SJSA1 (cell line): ENCODE measurements at regions not wholly inside any gene's neighbourhood (a gene's known extent, or its start where the extent isn't known, plus 50 kb on each side); places are given as distances from the start of the nearest gene placed in this dataset.

Experiments used
- DNase-seq, 2 experiments: peaks; one replicate each; pipeline ENCODE4 v3.0.0-alpha.2; 2015 to 2020; ENCODE audit warnings: low spot score in 2 of 2, low read depth in 1 of 2
- H3K27ac ChIP-seq: fragments of 250-450 bp; sonication (Bioruptor Pico); 2 replicates; pipeline ENCODE4 v1.5.1; 2020; ENCODE audit warnings: mild to moderate bottlenecking, moderate library complexity
- H3K27me3 ChIP-seq: fragments of 250-450 bp; sonication (Bioruptor Pico); replicated peaks from 2 replicates; pipeline ENCODE4 v1.5.1; 2020; ENCODE audit warnings: mild to moderate bottlenecking, moderate library complexity
- H3K36me3 ChIP-seq: fragments of 250-450 bp; sonication (Bioruptor Pico); 2 replicates; pipeline ENCODE4 v1.5.1; 2020; ENCODE audit warnings: mild to moderate bottlenecking
- H3K4me1 ChIP-seq: fragments of 250-450 bp; sonication (Bioruptor Pico); replicated peaks from 2 replicates; pipeline ENCODE4 v1.6.1; 2021; ENCODE audit warnings: mild to moderate bottlenecking
- H3K4me3 ChIP-seq: fragments of 250-450 bp; sonication (Bioruptor Pico); 2 replicates; pipeline ENCODE4 v1.5.1; 2020; ENCODE audit warnings: mild to moderate bottlenecking
- H3K9me3 ChIP-seq: fragments of 250-450 bp; sonication (Bioruptor Pico); replicated peaks from 2 replicates; pipeline ENCODE4 v1.5.1; 2020; ENCODE audit warnings: mild to moderate bottlenecking

GRCh38 chr6:134690048-134690447, 259.9 kb downstream of the ALDH8A1 start:
- Histone ChIP-seq H3K4me3 (no peak overlapping the region), H3K27me3 (no peaks in the 10 kb centered on the region), H3K4me1 (no peaks in the 10 kb centered on the region), H3K36me3 (no peaks in the 10 kb centered on the region), H3K9me3 (no peaks in the 10 kb centered on the region), H3K27ac (no peak overlapping the region)
- no peak for DNase-seq

DNA sequence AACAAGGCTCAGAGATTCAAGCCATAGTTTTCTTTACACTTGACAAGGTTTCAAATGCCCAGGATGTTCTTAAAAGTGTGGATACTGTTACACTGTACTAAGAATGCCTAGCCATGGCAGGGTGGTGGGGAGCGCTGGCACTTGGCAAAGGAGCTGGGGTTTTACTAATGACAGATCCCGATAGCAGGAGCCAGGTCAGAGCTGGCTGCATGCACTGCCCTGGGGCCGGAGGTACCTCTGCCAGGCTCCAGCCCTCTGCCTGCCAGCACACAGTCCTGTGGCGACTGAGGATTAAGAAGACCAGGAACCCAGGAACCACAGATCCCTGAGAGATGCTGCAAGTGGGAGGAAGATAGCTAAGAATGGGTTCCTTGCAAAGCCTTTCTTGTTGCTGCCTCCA, 260.3 kb downstream of the ALDH8A1 start:
- Histone ChIP-seq H3K36me3 (no peaks in the 10 kb centered on the region), H3K27me3 (no peaks in the 10 kb centered on the region), H3K4me1 (no peaks in the 10 kb centered on the region), H3K27ac (no peak overlapping the region), H3K9me3 (no peaks in the 10 kb centered on the region), H3K4me3 (no peak overlapping the region)
- no peak for DNase-seq

DNA sequence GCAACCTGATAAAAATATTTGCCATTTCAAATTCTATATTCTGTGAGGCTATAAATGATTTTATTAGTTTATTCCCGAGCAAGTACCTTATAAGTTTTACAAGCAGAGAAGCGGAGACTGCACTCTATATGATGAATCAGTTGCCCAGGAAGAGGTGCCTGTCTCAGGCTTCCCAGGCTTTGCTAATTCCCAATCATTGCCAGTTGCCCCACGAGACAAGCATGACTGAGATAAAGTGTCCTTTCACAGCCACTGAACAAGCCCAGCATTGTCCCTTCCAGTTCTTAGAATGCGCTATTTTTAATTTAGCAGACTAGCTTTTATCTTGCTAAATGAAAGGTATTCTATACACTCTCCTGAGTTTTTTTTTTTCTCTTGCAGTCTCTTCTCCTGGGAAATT, 260.7 kb downstream of the ALDH8A1 start:
- no peaks in the 10 kb centered on the region for H3K27me3 ChIP-seq
- H3K4me3 ChIP-seq, result no peak overlapping the region
- DNase-seq, result no peak
- H3K9me3 ChIP-seq, result no peaks in the 10 kb centered on the region
- H3K4me1 ChIP-seq, result no peaks in the 10 kb centered on the region
- H3K36me3 ChIP-seq, result no peaks in the 10 kb centered on the region
- no peak overlapping the region for H3K27ac ChIP-seq

DNA sequence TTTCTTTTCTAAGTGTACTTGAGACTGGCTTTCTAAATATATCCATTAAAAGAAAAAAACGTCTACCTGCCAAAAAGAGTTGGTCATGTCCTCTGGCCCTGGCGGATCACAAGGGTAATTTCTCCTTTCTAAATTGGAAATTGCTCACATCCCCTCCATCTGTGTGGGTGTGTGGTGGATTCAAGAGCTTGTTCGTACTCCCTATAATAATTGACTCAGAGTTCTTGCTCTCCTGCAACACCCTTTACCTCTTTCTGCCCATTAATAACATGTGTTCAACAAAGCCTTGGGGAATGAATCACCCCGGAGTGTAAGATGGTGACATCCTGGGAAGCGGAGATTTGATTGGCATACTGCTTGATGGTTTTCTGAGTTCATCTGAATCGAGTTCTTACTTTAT, 263.8 kb downstream of the ALDH8A1 start:
- Histone ChIP-seq H3K27me3 (no peaks in the 10 kb centered on the region), H3K36me3 (no peaks in the 10 kb centered on the region), H3K27ac (no peak overlapping the region), H3K4me3 (no peak overlapping the region), H3K4me1 (no peaks in the 10 kb centered on the region; the same call in 1 of the 2 replicates), H3K9me3 (no peaks in the 10 kb centered on the region)
- DNase-seq, result no peak

GRCh38 chr6:134684423-134684795, 265.5 kb downstream of the ALDH8A1 start:
- H3K4me1 ChIP-seq, result no peaks in the 10 kb centered on the region; the same call in 1 of the 2 replicates
- H3K27me3 ChIP-seq, result no peaks in the 10 kb centered on the region
- no peaks in the 10 kb centered on the region for H3K9me3 ChIP-seq
- no peaks in the 10 kb centered on the region for H3K36me3 ChIP-seq
- H3K27ac ChIP-seq, result no peak overlapping the region
- no peak for DNase-seq
- no peak overlapping the region for H3K4me3 ChIP-seq

GRCh38 chr6:134683783-134684422, 266.0 kb downstream of the ALDH8A1 start:
- H3K9me3 ChIP-seq, result no peaks in the 10 kb centered on the region
- H3K27me3 ChIP-seq, result no peaks in the 10 kb centered on the region
- H3K4me1 ChIP-seq, result no peaks in the 10 kb centered on the region; the same call in 1 of the 2 replicates
- no peak for DNase-seq
- no peak overlapping the region for H3K27ac ChIP-seq
- H3K36me3 ChIP-seq, result no peaks in the 10 kb centered on the region
- no peak overlapping the region for H3K4me3 ChIP-seq

- Histone ChIP-seq H3K27me3 (no peaks in the 10 kb centered on the region), H3K4me1 (no peaks in the 10 kb centered on the region; the same call in 1 of the 2 replicates), H3K9me3 (no peaks in the 10 kb centered on the region)
Measured at GRCh38 chr6:134680433-134680832, 269.5 kb downstream of the ALDH8A1 start.

DNA sequence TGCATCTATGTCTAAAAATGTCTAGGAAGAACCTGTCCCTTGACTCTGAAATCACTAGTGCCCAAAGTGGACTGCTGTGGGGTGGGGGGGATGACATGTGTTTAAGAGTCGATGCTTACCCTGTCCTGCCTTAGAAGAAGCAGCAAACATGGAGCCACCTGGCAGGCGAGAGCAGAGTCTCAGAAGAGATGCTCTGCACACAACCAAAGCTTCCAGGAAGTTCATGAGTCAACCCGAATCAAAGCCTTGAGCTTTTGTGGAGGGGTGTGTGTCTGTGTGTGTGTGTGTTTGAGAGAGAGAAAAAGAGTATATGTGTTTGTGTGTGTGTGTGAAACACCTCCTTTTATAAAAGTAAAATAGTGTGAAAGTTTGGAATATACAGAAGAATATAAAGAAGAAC, 269.9 kb downstream of the ALDH8A1 start:
- no peaks in the 10 kb centered on the region; the same call in 1 of the 2 replicates for H3K4me1 ChIP-seq
- no peak for DNase-seq
- no peaks in the 10 kb centered on the region for H3K36me3 ChIP-seq
- H3K27ac ChIP-seq, result no peak overlapping the region
- H3K27me3 ChIP-seq, result no peaks in the 10 kb centered on the region
- no peaks in the 10 kb centered on the region for H3K9me3 ChIP-seq
- no peak overlapping the region for H3K4me3 ChIP-seq

More at GRCh38 chr6:134680433-134680832, 269.5 kb downstream of the ALDH8A1 start:
- DNase-seq, result no peak
- no peak overlapping the region for H3K4me3 ChIP-seq
- no peaks in the 10 kb centered on the region for H3K36me3 ChIP-seq
- no peak overlapping the region for H3K27ac ChIP-seq

DNA sequence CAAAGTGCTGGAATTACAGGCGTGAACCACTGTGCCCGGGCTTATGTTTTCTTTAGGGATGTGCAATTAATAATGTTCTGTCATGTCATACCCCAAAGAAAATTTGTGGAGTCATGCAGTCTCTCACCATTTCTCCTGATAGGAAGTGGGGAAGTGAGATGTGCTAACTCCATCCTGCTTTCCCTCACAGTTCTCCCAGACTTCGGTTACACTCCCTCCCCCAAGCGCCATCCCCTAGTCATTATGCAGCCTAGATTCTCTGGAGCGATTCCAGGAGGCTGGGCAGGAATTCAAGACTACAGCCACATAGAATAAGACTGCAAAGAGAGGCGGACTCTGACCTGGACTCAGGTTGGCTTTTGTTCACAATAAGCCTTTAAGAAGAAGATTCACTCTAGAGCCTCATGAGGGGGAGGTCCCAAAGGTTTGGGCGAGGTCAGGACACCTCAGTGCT, 271.4 kb downstream of the ALDH8A1 start:
- Histone ChIP-seq H3K36me3 (no peaks in the 10 kb centered on the region), H3K27me3 (no peaks in the 10 kb centered on the region), H3K4me1 (no peaks in the 10 kb centered on the region), H3K4me3 (no peak overlapping the region), H3K9me3 (no peaks in the 10 kb centered on the region), H3K27ac (no peak overlapping the region)
- no peak for DNase-seq

DNA sequence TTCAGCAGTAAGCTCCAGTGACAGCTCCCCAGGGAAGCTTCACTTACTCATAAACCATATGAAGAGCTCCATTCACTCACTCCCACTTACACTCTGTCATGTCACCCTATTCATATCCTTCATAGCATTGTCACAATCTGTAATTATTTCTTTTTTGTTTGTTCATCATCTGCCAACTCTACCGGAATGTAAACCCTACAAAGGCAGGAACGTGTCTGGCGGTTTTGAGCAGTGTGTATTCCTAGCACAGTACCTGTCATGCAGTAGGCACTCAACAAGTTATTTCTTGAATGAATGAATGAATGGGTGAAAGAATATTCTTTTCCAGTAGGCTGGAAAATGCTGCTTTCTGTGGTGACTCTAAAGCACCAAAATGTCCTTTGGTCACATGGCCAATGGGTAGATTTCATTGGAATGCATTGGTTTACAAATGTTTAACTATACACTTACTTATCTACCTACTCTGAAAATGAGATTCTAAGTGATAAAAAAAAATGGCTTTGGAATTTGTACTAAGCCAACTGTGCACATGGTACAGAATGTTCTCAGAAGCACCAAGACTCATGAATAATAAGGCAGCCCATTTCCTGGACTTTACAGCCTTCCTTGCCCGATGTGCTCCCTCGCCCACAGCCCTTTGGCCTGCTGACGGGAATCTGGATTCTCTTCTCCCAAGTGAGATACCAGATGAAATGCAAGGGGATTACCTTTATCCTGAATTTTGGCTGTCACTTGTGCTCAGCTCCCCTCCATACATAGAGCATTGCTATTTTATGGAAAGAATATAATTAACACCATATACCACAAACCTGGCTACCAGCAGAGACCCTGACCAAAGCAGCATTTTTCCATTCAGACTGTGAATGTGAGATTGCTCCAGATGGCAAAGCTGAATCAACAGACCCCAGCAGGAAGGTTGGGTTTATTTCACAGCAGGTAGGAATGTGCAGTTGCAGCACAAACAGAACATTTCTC, 273.3 kb downstream of the ALDH8A1 start:
- Histone ChIP-seq H3K9me3 (no peaks in the 10 kb centered on the region), H3K4me3 (no peak overlapping the region), H3K36me3 (no peaks in the 10 kb centered on the region), H3K27me3 (no peaks in the 10 kb centered on the region), H3K27ac (no peak overlapping the region), H3K4me1 (no peaks in the 10 kb centered on the region)
- DNase-seq, result no peak

GRCh38 chr6:134675110-134676054, 274.5 kb downstream of the ALDH8A1 start:
- no peaks in the 10 kb centered on the region for H3K4me1 ChIP-seq
- H3K36me3 ChIP-seq, result no peaks in the 10 kb centered on the region
- no peaks in the 10 kb centered on the region for H3K9me3 ChIP-seq
- no peak for DNase-seq
- no peak overlapping the region for H3K4me3 ChIP-seq
- H3K27ac ChIP-seq, result no peak overlapping the region
- no peaks in the 10 kb centered on the region for H3K27me3 ChIP-seq

DNA sequence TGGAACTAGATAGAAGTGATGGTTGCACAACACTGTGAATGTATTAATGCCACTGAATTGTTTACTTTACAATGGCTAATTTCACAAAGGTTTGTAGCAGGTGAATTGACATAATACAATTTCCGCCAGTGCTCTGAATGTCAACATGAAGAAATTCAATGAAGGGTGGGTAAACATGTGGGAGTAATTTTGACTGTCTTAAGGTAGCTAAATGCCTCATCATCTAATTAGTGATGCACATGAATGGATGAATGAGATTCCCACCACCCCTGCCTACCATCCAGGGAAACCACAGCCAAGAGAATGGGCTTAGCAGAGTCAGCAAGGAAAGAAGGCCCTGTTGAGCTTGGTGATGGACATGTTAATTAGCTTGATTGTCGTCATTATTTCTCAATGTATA, 275.3 kb downstream of the ALDH8A1 start:
- H3K9me3 ChIP-seq, result no peaks in the 10 kb centered on the region

GRCh38 chr6:134669485-134669884, 280.4 kb downstream of the ALDH8A1 start:
- H3K4me3 ChIP-seq, result no peak overlapping the region
- no peaks in the 10 kb centered on the region for H3K27me3 ChIP-seq
- H3K27ac ChIP-seq, result no peak overlapping the region
- H3K4me1 ChIP-seq, result peaks cover under 1% of the 10 kb centered on the region
- no peak for DNase-seq
- no peaks in the 10 kb centered on the region for H3K9me3 ChIP-seq
- no peaks in the 10 kb centered on the region for H3K36me3 ChIP-seq

More for the DNA sequence above, 275.3 kb downstream of the ALDH8A1 start:
- Histone ChIP-seq H3K4me1 (no peaks in the 10 kb centered on the region), H3K36me3 (no peaks in the 10 kb centered on the region), H3K27me3 (no peaks in the 10 kb centered on the region), H3K27ac (no peak overlapping the region), H3K4me3 (no peak overlapping the region)
- no peak for DNase-seq
